Uterus (tissue), 3 donors: ENCODE measurements at regions not wholly inside any gene's neighbourhood (a gene's known extent, or its start where the extent isn't known, plus 50 kb on each side); places are given as distances from the start of the nearest gene placed in this dataset.

Experiments used
- DNase-seq, 2 donors: peaks; one replicate each; pipeline ENCODE4 v3.0.0-alpha.2; 2019 to 2020
- H3K27ac ChIP-seq, 2 donors: fragments of 200-600 bp; sonication (generic); 1 replicate in 1 of 2; 2 replicates in 1 of 2; pipeline ENCODE4 v1.5.1; 2016 to 2018
- H3K27me3 ChIP-seq, 2 donors: fragments of 200-600 bp; sonication (generic); one replicate each; pipeline ENCODE4 v1.5.1; 2018 to 2019; ENCODE audit warnings: control low read depth in 1 of 2
- H3K36me3 ChIP-seq, 2 donors: fragments of 200-600 bp; sonication (generic); one replicate each; pipeline ENCODE4 v1.5.1; 2019; ENCODE audit warnings: control low read depth in 1 of 2
- H3K4me1 ChIP-seq, 2 donors: fragments of 200-600 bp; sonication (generic); one replicate each; pipeline ENCODE4 v1.5.1; 2018 to 2019; ENCODE audit warnings: control low read depth in 1 of 2
- H3K4me3 ChIP-seq, 2 donors: fragments of 200-600 bp; sonication (generic); 1 replicate in 1 of 2; 2 replicates in 1 of 2; pipeline ENCODE4 v1.5.1; 2018 to 2019; ENCODE audit warnings: mild to moderate bottlenecking in 1 of 2
- H3K9me3 ChIP-seq, 2 donors: fragments of 200-600 bp; sonication (generic); one replicate each; pipeline ENCODE4 v1.5.1; 2019; ENCODE audit warnings: control low read depth in 1 of 2
- CTCF ChIP-seq, 4 experiments: fragments of 200-600 bp in 2 of 4; fragments of 450-650 bp in 2 of 4; sonication (generic) in 2 of 4; IDR thresholded peaks; one replicate each; pipeline ENCODE4 v1.5.1; 2016 to 2019; ENCODE audit warnings: antibody characterized with exemption in 4 of 4, mild to moderate bottlenecking in 2 of 4, moderate library complexity in 1 of 4
- POLR2A ChIP-seq, 2 donors: fragments of 450-650 bp; IDR thresholded peaks; one replicate each; pipeline ENCODE4 v1.6.1; 2016; ENCODE audit warnings: antibody characterized with exemption in 2 of 2, mild to moderate bottlenecking in 1 of 2, moderate library complexity in 1 of 2
- intact Hi-C: fragments of 100-400 bp; cut with DNase I; formaldehyde crosslinking; loops from one replicate; pipeline ENCODE4 v1.15.1; 2023; ENCODE audit warnings: low total_unique reads
- donor health status: DM: yes; HTN: yes; CAD: no.

- no peaks in the 10 kb centered on the region for H3K9me3 ChIP-seq
- no peak overlapping the region for H3K4me3 ChIP-seq
- no peaks in the 10 kb centered on the region for H3K27me3 ChIP-seq
- TF ChIP-seq CTCF (IDR thresholded peaks at IDR 0.05) (no peak), POLR2A (IDR thresholded peaks at IDR 0.05) (no peak)
- DNase-seq = no peak
- H3K27ac ChIP-seq = no peak overlapping the region
- no peaks in the 10 kb centered on the region for H3K36me3 ChIP-seq
- no peaks in the 10 kb centered on the region for H3K4me1 ChIP-seq
- intact Hi-C loops = no loop called here
These were observed 126.6 kb downstream of the NSG2 start for GRCh38 chr5:174172152-174172551.

- Histone ChIP-seq H3K27ac (no peak overlapping the region), H3K27me3 (no peaks in the 10 kb centered on the region), H3K36me3 (no peaks in the 10 kb centered on the region), H3K4me1 (no peaks in the 10 kb centered on the region), H3K9me3 (no peaks in the 10 kb centered on the region), H3K4me3 (no peak overlapping the region)
- TF ChIP-seq POLR2A (IDR thresholded peaks at IDR 0.05) (no peak), CTCF (IDR thresholded peaks at IDR 0.05) (no peak)
- intact Hi-C loops = no loop called here
- no peak for DNase-seq
These were observed 127.1 kb downstream of the NSG2 start for GRCh38 chr5:174172566-174172965.

GRCh38 chr5:174173766-174174165 is 128.3 kb downstream of the NSG2 start:
- Histone ChIP-seq H3K9me3 (no peaks in the 10 kb centered on the region), H3K27ac (no peak overlapping the region), H3K36me3 (no peaks in the 10 kb centered on the region), H3K27me3 (no peaks in the 10 kb centered on the region), H3K4me3 (no peak overlapping the region), H3K4me1 (no peaks in the 10 kb centered on the region)
- TF ChIP-seq CTCF (IDR thresholded peaks at IDR 0.05) (no peak), POLR2A (IDR thresholded peaks at IDR 0.05) (no peak)
- DNase-seq = no peak
- intact Hi-C loops = no loop called here

GRCh38 chr5:174175716-174176268 is 130.3 kb downstream of the NSG2 start:
- H3K27ac ChIP-seq = no peak overlapping the region
- no peaks in the 10 kb centered on the region for H3K36me3 ChIP-seq
- DNase-seq = no peak
- H3K4me3 ChIP-seq = no peak overlapping the region
- no peaks in the 10 kb centered on the region for H3K9me3 ChIP-seq
- TF ChIP-seq POLR2A (IDR thresholded peaks at IDR 0.05) (no peak), CTCF (IDR thresholded peaks at IDR 0.05) (no peak)
- H3K4me1 ChIP-seq = no peaks in the 10 kb centered on the region
- intact Hi-C loops = no loop called here
- no peaks in the 10 kb centered on the region for H3K27me3 ChIP-seq

GRCh38 chr5:174176511-174176910 is 131.0 kb downstream of the NSG2 start:
- no peak overlapping the region for H3K4me3 ChIP-seq
- H3K4me1 ChIP-seq = no peaks in the 10 kb centered on the region
- H3K9me3 ChIP-seq = no peaks in the 10 kb centered on the region
- H3K27ac ChIP-seq = no peak overlapping the region
- DNase-seq = no peak
- TF ChIP-seq CTCF (IDR thresholded peaks at IDR 0.05) (no peak), POLR2A (IDR thresholded peaks at IDR 0.05) (no peak)
- intact Hi-C loops = no loop called here
- H3K36me3 ChIP-seq = no peaks in the 10 kb centered on the region
- no peaks in the 10 kb centered on the region for H3K27me3 ChIP-seq
